NB4 (cell line): ENCODE measurements at regions not wholly inside any gene's neighbourhood (a gene's known extent, or its start where the extent isn't known, plus 50 kb on each side); places are given as distances from the start of the nearest gene placed in this dataset.

Experiments used
- DNase-seq: peaks from one replicate; pipeline ENCODE4 v3.0.0; 2010; ENCODE audit warnings: low read depth
- H3K4me3 ChIP-seq: one replicate; pipeline ENCODE4 v1.5.1; 2011; ENCODE audit warnings: mild to moderate bottlenecking, low read depth, low read length, moderate library complexity
- CTCF ChIP-seq: IDR thresholded peaks from one replicate; pipeline ENCODE4 v1.5.1; 2012; ENCODE audit warnings: low read depth, low read length
- MAX ChIP-seq: IDR thresholded peaks from 2 replicates; pipeline ENCODE4 v1.6.1; 2011; ENCODE audit warnings: low read depth, low read length
- MYC ChIP-seq: IDR thresholded peaks from 2 replicates; pipeline ENCODE4 v1.6.1; 2011; ENCODE audit warnings: low read depth, low read length
- POLR2A ChIP-seq: IDR thresholded peaks from 2 replicates; pipeline ENCODE4 v1.6.1; 2011; ENCODE audit warnings: mild to moderate bottlenecking; ENCODE audit not compliant: insufficient read length; ENCODE audit errors: extremely low read depth

- DNase-seq, result no peak
- TF ChIP-seq MYC (no peak), POLR2A (no peak), MAX (no peak), CTCF (no peak)
- no peak overlapping the region for H3K4me3 ChIP-seq
Measured at GRCh38 chr4:37763831-37764230, 62.7 kb upstream of the PGM2 start.

DNA sequence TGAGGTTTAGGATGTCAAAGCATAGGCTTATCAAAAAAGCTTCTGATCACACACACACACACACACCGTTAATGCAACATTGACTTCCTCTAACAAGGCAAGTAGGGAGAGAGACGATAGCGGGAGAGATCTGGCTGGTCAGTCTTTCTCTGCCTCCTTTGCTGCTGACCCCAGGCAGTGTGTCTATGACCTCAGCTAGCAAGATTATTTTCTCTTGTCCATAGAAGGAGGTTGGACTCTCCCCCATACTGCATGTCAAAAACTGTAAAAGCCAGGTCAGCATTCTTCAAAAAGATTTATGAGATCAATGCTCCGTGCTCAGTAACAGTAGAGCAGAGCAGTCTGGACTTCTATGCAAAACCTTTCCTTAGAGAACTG lies 63.5 kb upstream of the PGM2 start:
- peak overlapping the region; percentile 44 for H3K4me3 ChIP-seq
- DNase-seq, result peak; percentile 67
- TF ChIP-seq POLR2A (no peak), MYC (no peak; the same call in 1 of the 2 replicates), MAX (no peak), CTCF (no peak)

GRCh38 chr4:37762294-37762990 lies 64.0 kb upstream of the PGM2 start:
- H3K4me3 ChIP-seq, result peak overlapping the region; percentile 44
- no peak for TF ChIP-seq POLR2A
- peak; percentile 94 for TF ChIP-seq MAX
- peak; percentile 79 for TF ChIP-seq MYC
- peak; percentile 88 for DNase-seq

- H3K4me3 ChIP-seq, result peak overlapping the region; percentile 29
- DNase-seq, result peak; percentile 99
- TF ChIP-seq MYC, result peak; percentile 60
- TF ChIP-seq CTCF, result peak; percentile 38
- peak; percentile 26 for TF ChIP-seq POLR2A
- peak; percentile 41 for TF ChIP-seq MAX
Measured at GRCh38 chr4:37760840-37761239, 65.6 kb upstream of the PGM2 start.

GRCh38 chr4:37759833-37760232 lies 66.7 kb upstream of the PGM2 start:
- DNase-seq, result no peak
- H3K4me3 ChIP-seq, result no peak overlapping the region
- no peak for TF ChIP-seq MAX
- no peak for TF ChIP-seq POLR2A
- TF ChIP-seq CTCF, result no peak
- TF ChIP-seq MYC, result no peak

DNA sequence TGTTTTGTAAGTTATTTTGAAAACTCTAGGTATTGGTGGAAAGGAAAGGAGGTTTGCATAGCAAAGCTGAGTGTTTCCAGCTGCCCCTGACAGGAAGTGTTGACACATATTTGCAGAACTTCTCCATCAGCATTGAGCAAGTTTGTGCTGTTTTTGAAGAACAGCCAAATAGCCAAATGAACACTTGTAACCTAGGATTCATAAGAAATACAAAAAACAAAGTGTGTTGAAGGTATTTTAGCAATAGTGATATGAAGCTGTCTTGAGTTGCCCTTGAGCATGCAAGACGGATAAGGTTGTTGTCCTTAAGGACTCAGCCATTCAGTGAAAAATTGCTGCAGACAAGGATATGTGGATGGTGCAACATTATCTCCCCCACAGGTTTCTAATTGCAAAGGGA lies 68.3 kb upstream of the PGM2 start:
- TF ChIP-seq POLR2A (peak; percentile 9), MAX (peak; percentile 68), MYC (peak; percentile 82), CTCF (no peak)
- peak; percentile 96 for DNase-seq
- peak overlapping the region; percentile 33 for H3K4me3 ChIP-seq
